ENCODE measurements at regions not wholly inside any gene's neighbourhood (a gene's known extent, or its start where the extent isn't known, plus 50 kb on each side); places are given as distances from the start of the nearest gene placed in this dataset.
A peak's percentile ranks its signal among the peaks of the same experiment; 100 is the strongest.

DNA sequence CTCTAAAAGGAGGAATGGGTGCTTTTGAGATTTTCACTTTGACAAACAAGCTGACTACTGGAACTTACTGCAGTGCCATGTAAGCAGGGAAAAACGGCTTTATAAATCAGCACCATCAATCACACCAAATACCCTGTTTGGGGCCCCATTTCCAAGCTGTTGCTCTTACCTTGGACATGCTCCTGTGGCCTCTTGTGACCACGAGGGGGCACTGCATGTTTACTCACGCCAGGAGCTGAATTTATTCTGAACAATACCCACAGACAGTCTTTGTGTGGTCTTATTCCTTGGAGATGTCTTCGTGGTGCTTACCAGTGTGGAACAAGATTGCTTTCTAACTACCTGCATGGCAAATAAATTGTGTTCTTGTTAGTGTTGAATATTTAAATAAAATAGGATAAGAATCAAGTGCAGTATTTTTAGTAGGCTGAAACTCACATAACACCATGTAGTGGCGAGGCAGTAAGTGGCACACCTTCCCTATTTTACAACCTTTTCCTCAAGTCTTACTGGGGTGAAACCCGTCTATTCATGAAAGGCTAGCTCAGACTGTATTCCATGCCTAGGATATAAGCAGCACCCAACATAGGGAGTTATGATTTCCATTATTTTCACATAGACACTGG lies 155.5 kb upstream of the NMUR2 start:
- DNase-seq (ENCODE audit: low read depth, low spot score): peak; percentile 18
- POLR2A ChIA-PET: no interaction called here
- peak; percentile 63 for ATAC-seq

DNA sequence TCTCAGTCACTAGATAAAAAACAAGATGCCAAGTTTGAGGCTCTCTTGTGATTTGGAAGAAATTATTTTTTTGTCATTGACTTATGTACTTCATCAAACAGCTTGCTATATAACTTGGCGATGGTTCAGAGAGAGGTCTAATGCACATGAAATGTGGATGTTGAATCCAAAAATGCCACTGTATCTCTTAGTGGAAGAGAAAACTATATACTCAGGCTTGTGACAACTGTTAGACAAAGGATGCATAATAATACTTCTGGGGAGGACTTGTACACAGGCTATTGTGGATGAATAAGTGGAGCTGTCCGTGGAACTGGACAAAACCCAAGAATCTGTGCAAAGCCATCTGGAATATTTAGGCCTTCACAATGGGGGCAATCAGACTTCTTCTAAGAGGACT lies 162.9 kb upstream of the NMUR2 start:
- Histone ChIP-seq H3K27ac (ENCODE audit: low read depth, low read length) (no peak overlapping the region), H3K9me3 (ENCODE audit: control insufficient read depth in 1 of 2, insufficient read depth in 1 of 2, low read depth in 1 of 2, low read length in 2 of 2) (no peaks in the 10 kb centered on the region), H3K9me2 (ENCODE audit: insufficient read depth) (no peaks in the 10 kb centered on the region), H3K79me2 (ENCODE audit: insufficient read depth, low read length) (no peaks in the 10 kb centered on the region), H3K4me2 (ENCODE audit: low read length) (no peak overlapping the region), H3K9ac (ENCODE audit: low read length) (no peak overlapping the region), H4K20me1 (ENCODE audit: insufficient read depth) (no peaks in the 10 kb centered on the region), H3K27me3 (ENCODE audit: insufficient read depth, low read length) (no peaks in the 10 kb centered on the region), H3K36me3 (ENCODE audit: control insufficient read depth in 1 of 2, insufficient read depth in 2 of 2, low read length in 2 of 2) (no peaks in the 10 kb centered on the region), H3K4me1 (ENCODE audit: control insufficient read depth in 1 of 2, insufficient read depth in 2 of 2, low read length in 2 of 2) (no peaks in the 10 kb centered on the region), H3K4me3 (replicated peaks in 1 of 2; ENCODE audit: low read depth in 1 of 2, low read length in 2 of 2) (no peak overlapping the region), H2AFZ (ENCODE audit: low read depth, low read length, poor library complexity, severe bottlenecking) (no peak overlapping the region)
- intact Hi-C loops (cut with micrococcal nuclease): no loop called here
- ChIA-PET RAD21 (ENCODE audit: low non-redundant PET in 1 of 2, low total read pairs in 2 of 2, uncharacterized antibody in 2 of 2, unreplicated experiment in 2 of 2) (no interaction called here), POLR2A (no interaction called here), CTCF (no interaction called here)
- ATAC-seq: no peak
- BruUV-seq (replicated peaks): no TSS peak
- no peak for DNase-seq (ENCODE audit: low read depth, low spot score)
- no peak for TF ChIP-seq SP1 (IDR thresholded peaks at IDR 0.05; ENCODE audit: low read depth)

More for the DNA sequence above, 155.5 kb upstream of the NMUR2 start:
- H3K79me2 ChIP-seq (ENCODE audit: insufficient read depth, low read length): no peaks in the 10 kb centered on the region
- H3K9me3 ChIP-seq (ENCODE audit: control insufficient read depth in 1 of 2, insufficient read depth in 1 of 2, low read depth in 1 of 2, low read length in 2 of 2): no peaks in the 10 kb centered on the region
- BruUV-seq (replicated peaks): no TSS peak
- no peaks in the 10 kb centered on the region for H3K9me2 ChIP-seq (ENCODE audit: insufficient read depth)
- ChIA-PET RAD21 (ENCODE audit: low non-redundant PET in 1 of 2, low total read pairs in 2 of 2, uncharacterized antibody in 2 of 2, unreplicated experiment in 2 of 2) (interaction anchor here (0.9 to 1.1 kb wide), 2 partner anchors 1404 kb away, joined by 3 to 4 read pairs; no protein-coding TSS in a partner anchor), CTCF (interaction anchor here (1.4 kb wide), 1 partner anchor 1404 kb away, joined by 12 read pairs; no protein-coding TSS in a partner anchor)
- no peak overlapping the region for H3K9ac ChIP-seq (ENCODE audit: low read length)
- no peak overlapping the region for H3K27ac ChIP-seq (ENCODE audit: low read depth, low read length)
- H3K27me3 ChIP-seq (ENCODE audit: insufficient read depth, low read length): no peaks in the 10 kb centered on the region
- intact Hi-C loops (cut with micrococcal nuclease): loop anchor here (1.0 kb wide), 2 partner anchors 866 to 1405 kb away; no protein-coding TSS in a partner anchor
- no peak overlapping the region for H2AFZ ChIP-seq (ENCODE audit: low read depth, low read length, poor library complexity, severe bottlenecking)
- H3K36me3 ChIP-seq (ENCODE audit: control insufficient read depth in 1 of 2, insufficient read depth in 2 of 2, low read length in 2 of 2): no peaks in the 10 kb centered on the region
- no peak for TF ChIP-seq EGR1 (IDR thresholded peaks at IDR 0.05; ENCODE audit: low read depth)
- TF ChIP-seq RAD21 (IDR thresholded peaks at IDR 0.05; ENCODE audit: low read depth): peak; percentile 59
- peak; percentile 16 to 78 (median 66); a peak in 4 of 6 replicates for TF ChIP-seq CTCF (IDR thresholded peaks at IDR 0.05 in 2 of 3, conservative IDR thresholded peaks at IDR 0.05 in 1 of 3; ENCODE audit: borderline replicate concordance in 1 of 3, insufficient read depth in 1 of 3, low read depth in 2 of 3, low read length in 2 of 3)
- H4K20me1 ChIP-seq (ENCODE audit: insufficient read depth): no peaks in the 10 kb centered on the region
- H3K4me3 ChIP-seq (replicated peaks in 1 of 2; ENCODE audit: low read depth in 1 of 2, low read length in 2 of 2): no peak overlapping the region
- H3K4me2 ChIP-seq (ENCODE audit: low read length): no peak overlapping the region
- no peaks in the 10 kb centered on the region for H3K4me1 ChIP-seq (ENCODE audit: control insufficient read depth in 1 of 2, insufficient read depth in 2 of 2, low read length in 2 of 2)
